ENCODE measurements at regions not wholly inside any gene's neighbourhood (a gene's known extent, or its start where the extent isn't known, plus 50 kb on each side); places are given as distances from the start of the nearest gene placed in this dataset.

DNA sequence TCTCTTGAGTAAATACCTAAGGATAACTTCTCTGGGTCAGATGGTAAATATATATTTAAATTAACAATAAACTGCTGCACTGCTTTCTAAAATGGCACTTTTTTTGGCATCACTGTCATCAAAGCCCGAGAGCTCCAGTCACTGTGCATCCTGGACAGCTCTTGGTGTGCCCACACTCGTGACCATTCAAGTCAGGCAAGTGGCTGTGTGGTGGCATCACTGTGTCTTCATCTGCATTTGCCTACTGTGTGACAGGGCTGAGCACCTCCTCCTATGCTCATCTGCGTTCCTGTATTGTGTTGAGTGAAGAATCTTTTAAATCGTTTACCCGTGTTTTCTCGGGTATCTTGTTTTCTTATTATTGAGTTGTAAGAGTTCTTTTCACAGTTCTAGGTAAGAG is 568.1 kb upstream of the SALL3 start:
- CTCF ChIA-PET (ENCODE audit: unreplicated experiment), result no interaction called here

DNA sequence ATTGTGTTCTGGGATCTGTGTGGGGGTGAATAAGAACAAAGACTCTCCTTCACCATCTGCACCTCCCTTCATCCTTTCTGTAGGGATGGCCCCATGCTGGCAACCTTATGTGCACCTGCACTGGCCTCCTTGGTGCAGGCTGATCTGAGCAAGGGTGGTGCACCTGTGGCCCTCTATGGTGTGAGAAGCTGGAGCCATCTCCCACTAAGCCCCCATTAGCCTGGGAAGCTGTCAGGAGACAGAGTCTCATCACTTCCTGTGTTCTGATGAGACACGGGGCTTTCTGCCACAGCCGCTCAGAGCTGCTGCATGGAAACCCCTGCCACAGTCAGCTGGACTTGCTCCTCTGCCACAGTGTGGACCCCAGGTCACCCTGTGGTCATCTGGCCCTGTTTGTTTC is 565.3 kb upstream of the SALL3 start:
- Histone ChIP-seq H3K4me1 (ENCODE audit: insufficient read depth, low read length, poor library complexity, severe bottlenecking) (no peaks in the 10 kb centered on the region), H3K79me2 (ENCODE audit: insufficient read depth, low read depth, low read length) (no peaks in the 10 kb centered on the region), H3K9me3 (ENCODE audit: low read length) (no peaks in the 10 kb centered on the region), H3K36me3 (ENCODE audit: insufficient read depth, low read length) (no peaks in the 10 kb centered on the region), H2AFZ (ENCODE audit: low read length) (no peak overlapping the region), H3K27ac (ENCODE audit: low read depth, low read length, poor library complexity, severe bottlenecking) (no peak overlapping the region), H3K9me2 (ENCODE audit: insufficient read depth, low read length) (no peaks in the 10 kb centered on the region), H3K4me3 (ENCODE audit: low read depth, low read length, poor library complexity, severe bottlenecking) (no peak overlapping the region), H3K4me2 (ENCODE audit: low read length) (no peak overlapping the region), H4K20me1 (ENCODE audit: insufficient read depth, low read length) (no peaks in the 10 kb centered on the region)
- intact Hi-C loops (cut with micrococcal nuclease; ENCODE audit: unreplicated experiment), result no loop called here
- no peak for TF ChIP-seq EZH2phosphoT487 (IDR thresholded peaks at IDR 0.05; ENCODE audit: borderline replicate concordance, low read depth, low read length)
- TF ChIP-seq, protein P1, sequence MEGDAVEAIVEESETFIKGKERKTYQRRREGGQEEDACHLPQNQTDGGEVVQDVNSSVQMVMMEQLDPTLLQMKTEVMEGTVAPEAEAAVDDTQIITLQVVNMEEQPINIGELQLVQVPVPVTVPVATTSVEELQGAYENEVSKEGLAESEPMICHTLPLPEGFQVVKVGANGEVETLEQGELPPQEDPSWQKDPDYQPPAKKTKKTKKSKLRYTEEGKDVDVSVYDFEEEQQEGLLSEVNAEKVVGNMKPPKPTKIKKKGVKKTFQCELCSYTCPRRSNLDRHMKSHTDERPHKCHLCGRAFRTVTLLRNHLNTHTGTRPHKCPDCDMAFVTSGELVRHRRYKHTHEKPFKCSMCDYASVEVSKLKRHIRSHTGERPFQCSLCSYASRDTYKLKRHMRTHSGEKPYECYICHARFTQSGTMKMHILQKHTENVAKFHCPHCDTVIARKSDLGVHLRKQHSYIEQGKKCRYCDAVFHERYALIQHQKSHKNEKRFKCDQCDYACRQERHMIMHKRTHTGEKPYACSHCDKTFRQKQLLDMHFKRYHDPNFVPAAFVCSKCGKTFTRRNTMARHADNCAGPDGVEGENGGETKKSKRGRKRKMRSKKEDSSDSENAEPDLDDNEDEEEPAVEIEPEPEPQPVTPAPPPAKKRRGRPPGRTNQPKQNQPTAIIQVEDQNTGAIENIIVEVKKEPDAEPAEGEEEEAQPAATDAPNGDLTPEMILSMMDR (conservative IDR thresholded peaks at IDR 0.05; ENCODE audit: low read length), result no peak
- ChIA-PET POLR2A (no interaction called here), CTCF (ENCODE audit: unreplicated experiment) (no interaction called here)
- no peak for DNase-seq (ENCODE audit: low spot score)
- BruUV-seq (replicated peaks), result no TSS peak

More for the DNA sequence above, 568.1 kb upstream of the SALL3 start:
- no peak for DNase-seq (ENCODE audit: low spot score)
- TF ChIP-seq EZH2phosphoT487 (IDR thresholded peaks at IDR 0.05; ENCODE audit: borderline replicate concordance, low read depth, low read length), result no peak
- TF ChIP-seq, protein P1 (conservative IDR thresholded peaks at IDR 0.05; ENCODE audit: low read length), result no peak
- POLR2A ChIA-PET, result no interaction called here
- intact Hi-C loops (cut with micrococcal nuclease; ENCODE audit: unreplicated experiment), result no loop called here
- Histone ChIP-seq H3K9me2 (ENCODE audit: insufficient read depth, low read length) (no peaks in the 10 kb centered on the region), H3K4me2 (ENCODE audit: low read length) (no peak overlapping the region), H4K20me1 (ENCODE audit: insufficient read depth, low read length) (no peaks in the 10 kb centered on the region), H3K36me3 (ENCODE audit: insufficient read depth, low read length) (no peaks in the 10 kb centered on the region), H3K27ac (ENCODE audit: low read depth, low read length, poor library complexity, severe bottlenecking) (no peak overlapping the region), H3K9me3 (ENCODE audit: low read length) (no peaks in the 10 kb centered on the region), H2AFZ (ENCODE audit: low read length) (no peak overlapping the region), H3K4me3 (ENCODE audit: low read depth, low read length, poor library complexity, severe bottlenecking) (no peak overlapping the region), H3K4me1 (ENCODE audit: insufficient read depth, low read length, poor library complexity, severe bottlenecking) (no peaks in the 10 kb centered on the region), H3K79me2 (ENCODE audit: insufficient read depth, low read depth, low read length) (no peaks in the 10 kb centered on the region)
- BruUV-seq (replicated peaks), result no TSS peak

DNA sequence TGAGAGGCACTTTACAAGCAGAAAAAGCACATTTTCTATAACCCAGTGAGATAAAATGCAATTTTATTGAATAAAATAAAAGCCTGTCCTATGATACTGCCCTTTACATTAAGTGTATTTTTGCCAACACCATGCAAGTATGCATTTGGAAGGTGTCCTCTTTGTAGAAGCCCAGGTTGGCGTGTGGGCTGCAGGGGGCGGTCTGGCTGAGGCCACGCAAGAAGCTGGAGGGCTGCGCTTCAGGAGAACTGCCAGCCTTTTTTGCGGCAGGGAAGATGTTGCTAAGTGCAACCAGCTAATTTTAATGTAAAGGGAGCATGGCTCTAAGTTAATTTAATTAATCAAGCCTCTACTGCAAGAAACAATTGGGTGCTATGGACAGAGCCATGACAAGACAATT is 562.8 kb upstream of the SALL3 start:
- no peak overlapping the region for H3K4me3 ChIP-seq (ENCODE audit: low read depth, low read length, poor library complexity, severe bottlenecking)
- H3K9me2 ChIP-seq (ENCODE audit: insufficient read depth, low read length), result no peaks in the 10 kb centered on the region
- H3K9me3 ChIP-seq (ENCODE audit: low read length), result no peaks in the 10 kb centered on the region
- H3K79me2 ChIP-seq (ENCODE audit: insufficient read depth, low read depth, low read length), result no peaks in the 10 kb centered on the region
- intact Hi-C loops (cut with micrococcal nuclease; ENCODE audit: unreplicated experiment), result no loop called here
- no peak overlapping the region for H3K4me2 ChIP-seq (ENCODE audit: low read length)
- ChIA-PET POLR2A (no interaction called here), CTCF (ENCODE audit: unreplicated experiment) (no interaction called here)
- no peak overlapping the region for H3K27ac ChIP-seq (ENCODE audit: low read depth, low read length, poor library complexity, severe bottlenecking)
- DNase-seq (ENCODE audit: low spot score), result no peak
- H3K36me3 ChIP-seq (ENCODE audit: insufficient read depth, low read length), result no peaks in the 10 kb centered on the region
- TF ChIP-seq, protein P1 (conservative IDR thresholded peaks at IDR 0.05; ENCODE audit: low read length), result no peak
- TF ChIP-seq EZH2phosphoT487 (IDR thresholded peaks at IDR 0.05; ENCODE audit: borderline replicate concordance, low read depth, low read length), result no peak
- no TSS peak for BruUV-seq (replicated peaks)
- H3K4me1 ChIP-seq (ENCODE audit: insufficient read depth, low read length, poor library complexity, severe bottlenecking), result no peaks in the 10 kb centered on the region
- H2AFZ ChIP-seq (ENCODE audit: low read length), result no peak overlapping the region
- H4K20me1 ChIP-seq (ENCODE audit: insufficient read depth, low read length), result no peaks in the 10 kb centered on the region
